MG63 (cell line): ENCODE measurements at regions not wholly inside any gene's neighbourhood (a gene's known extent, or its start where the extent isn't known, plus 50 kb on each side); places are given as distances from the start of the nearest gene placed in this dataset.
"Not testable (repeated sequence)": the region's sequence is repeated elsewhere in the genome, so short reads cannot be mapped to it uniquely, and the experiment has no call there.

Source experiments
- DNase-seq: peaks from one replicate; pipeline ENCODE4 v3.0.0-alpha.2; 2020
- H3K27me3 ChIP-seq: fragments of 250-450 bp; sonication (Bioruptor Pico); 2 replicates; pipeline ENCODE4 v1.5.1; 2020; ENCODE audit warnings: mild to moderate bottlenecking, moderate library complexity
- H3K36me3 ChIP-seq: fragments of 250-450 bp; sonication (Bioruptor Pico); 2 replicates; pipeline ENCODE4 v1.5.1; 2020; ENCODE audit warnings: mild to moderate bottlenecking, moderate library complexity
- H3K4me3 ChIP-seq: fragments of 250-450 bp; sonication (Bioruptor Pico); 2 replicates; pipeline ENCODE4 v1.5.1; 2020; ENCODE audit warnings: mild to moderate bottlenecking, moderate library complexity
- H3K9me3 ChIP-seq: fragments of 250-450 bp; sonication (Bioruptor Pico); 2 replicates; pipeline ENCODE4 v1.5.1; 2020; ENCODE audit warnings: mild to moderate bottlenecking, moderate library complexity

GRCh38 chr4:183044924-183045640, 54.0 kb upstream of the WWC2 start:
- DNase-seq, H3K27me3 ChIP-seq, H3K4me3 ChIP-seq, H3K36me3 ChIP-seq, H3K9me3 ChIP-seq: not testable (repeated sequence)

GRCh38 chr4:183038436-183038835, 60.6 kb upstream of the WWC2 start:
- H3K36me3 ChIP-seq = no peaks in the 10 kb centered on the region
- no peaks in the 10 kb centered on the region for H3K27me3 ChIP-seq
- no peak overlapping the region for H3K4me3 ChIP-seq
- no peaks in the 10 kb centered on the region for H3K9me3 ChIP-seq
- DNase-seq = no peak

- no peak for DNase-seq
Observed at GRCh38 chr4:183035726-183036415, 63.2 kb upstream of the WWC2 start.

GRCh38 chr4:183035256-183035655, 63.8 kb upstream of the WWC2 start:
- H3K4me3 ChIP-seq = no peak overlapping the region
- no peaks in the 10 kb centered on the region for H3K9me3 ChIP-seq
- H3K36me3 ChIP-seq = no peaks in the 10 kb centered on the region
- no peaks in the 10 kb centered on the region for H3K27me3 ChIP-seq
- DNase-seq = no peak

More at GRCh38 chr4:183035726-183036415, 63.2 kb upstream of the WWC2 start:
- no peaks in the 10 kb centered on the region for H3K27me3 ChIP-seq
- no peaks in the 10 kb centered on the region for H3K9me3 ChIP-seq
- no peak overlapping the region for H3K4me3 ChIP-seq
- H3K36me3 ChIP-seq = no peaks in the 10 kb centered on the region

- Histone ChIP-seq H3K9me3 (no peaks in the 10 kb centered on the region), H3K4me3 (no peak overlapping the region), H3K27me3 (no peaks in the 10 kb centered on the region), H3K36me3 (no peaks in the 10 kb centered on the region)
- no peak for DNase-seq
Observed at GRCh38 chr4:183030823-183031222, 68.2 kb upstream of the WWC2 start.

- DNase-seq = no peak
- Histone ChIP-seq H3K27me3 (no peaks in the 10 kb centered on the region), H3K4me3 (no peak overlapping the region), H3K36me3 (no peaks in the 10 kb centered on the region), H3K9me3 (no peaks in the 10 kb centered on the region)
Observed at GRCh38 chr4:183030309-183030708, 68.7 kb upstream of the WWC2 start.

GRCh38 chr4:183029365-183029764, 69.7 kb upstream of the WWC2 start:
- DNase-seq = no peak
- Histone ChIP-seq H3K27me3 (no peaks in the 10 kb centered on the region), H3K4me3 (no peak overlapping the region), H3K9me3 (no peaks in the 10 kb centered on the region), H3K36me3 (no peaks in the 10 kb centered on the region)

- H3K4me3 ChIP-seq = no peak overlapping the region
- DNase-seq = no peak
- H3K9me3 ChIP-seq = no peaks in the 10 kb centered on the region
- no peaks in the 10 kb centered on the region for H3K27me3 ChIP-seq
- H3K36me3 ChIP-seq = no peaks in the 10 kb centered on the region
Observed at GRCh38 chr4:183026701-183027100, 72.4 kb upstream of the WWC2 start.

- H3K36me3 ChIP-seq = no peaks in the 10 kb centered on the region
- no peak overlapping the region for H3K4me3 ChIP-seq
- H3K27me3 ChIP-seq = no peaks in the 10 kb centered on the region
- H3K9me3 ChIP-seq = no peaks in the 10 kb centered on the region
- no peak for DNase-seq
Observed at GRCh38 chr4:183022617-183023016, 76.4 kb upstream of the WWC2 start.

GRCh38 chr4:183017962-183018361, 81.1 kb upstream of the WWC2 start:
- no peak for DNase-seq
- Histone ChIP-seq H3K27me3 (no peaks in the 10 kb centered on the region), H3K9me3 (no peaks in the 10 kb centered on the region), H3K4me3 (no peak overlapping the region), H3K36me3 (no peaks in the 10 kb centered on the region)

- no peak for DNase-seq
- Histone ChIP-seq H3K4me3 (no peak overlapping the region), H3K36me3 (no peaks in the 10 kb centered on the region), H3K9me3 (no peaks in the 10 kb centered on the region), H3K27me3 (no peaks in the 10 kb centered on the region; the same call in 1 of the 2 replicates)
Observed at GRCh38 chr4:183014361-183015084, 84.5 kb upstream of the WWC2 start.

- Histone ChIP-seq H3K9me3 (no peaks in the 10 kb centered on the region), H3K36me3 (no peaks in the 10 kb centered on the region), H3K4me3 (no peak overlapping the region), H3K27me3 (no peaks in the 10 kb centered on the region; the same call in 1 of the 2 replicates)
- no peak for DNase-seq
Observed at GRCh38 chr4:183013730-183014002, 85.4 kb upstream of the WWC2 start.

- no peak for DNase-seq
- no peaks in the 10 kb centered on the region for H3K9me3 ChIP-seq
- H3K36me3 ChIP-seq = no peaks in the 10 kb centered on the region
- H3K4me3 ChIP-seq = no peak overlapping the region
- no peaks in the 10 kb centered on the region; the same call in 1 of the 2 replicates for H3K27me3 ChIP-seq
Observed at GRCh38 chr4:183012879-183013729, 86.0 kb upstream of the WWC2 start.

- no peak for DNase-seq
- Histone ChIP-seq H3K27me3 (no peaks in the 10 kb centered on the region; the same call in 1 of the 2 replicates), H3K4me3 (no peak overlapping the region), H3K36me3 (no peaks in the 10 kb centered on the region), H3K9me3 (no peaks in the 10 kb centered on the region)
Observed at GRCh38 chr4:183011213-183011907, 87.7 kb upstream of the WWC2 start.

- H3K27me3 ChIP-seq = no peaks in the 10 kb centered on the region; the same call in 1 of the 2 replicates
- no peak overlapping the region for H3K4me3 ChIP-seq
- H3K36me3 ChIP-seq = no peaks in the 10 kb centered on the region
- H3K9me3 ChIP-seq = no peaks in the 10 kb centered on the region
- no peak for DNase-seq
Observed at GRCh38 chr4:183008492-183008891, 90.6 kb upstream of the WWC2 start.

- DNase-seq, H3K9me3 ChIP-seq: not testable (repeated sequence)
Observed at GRCh38 chr4:183004370-183004769, 87.2 kb upstream of the DCTD start.

More at GRCh38 chr4:183004370-183004769, 87.2 kb upstream of the DCTD start:
- H3K36me3 ChIP-seq, H3K27me3 ChIP-seq, H3K4me3 ChIP-seq: not testable (repeated sequence)
